ENCODE measurements at regions not wholly inside any gene's neighbourhood (a gene's known extent, or its start where the extent isn't known, plus 50 kb on each side); places are given as distances from the start of the nearest gene placed in this dataset.
A peak's percentile ranks its signal among the peaks of the same experiment; 100 is the strongest.
"Not testable (repeated sequence)": the region's sequence is repeated elsewhere in the genome, so short reads cannot be mapped to it uniquely, and the experiment has no call there.

DNA sequence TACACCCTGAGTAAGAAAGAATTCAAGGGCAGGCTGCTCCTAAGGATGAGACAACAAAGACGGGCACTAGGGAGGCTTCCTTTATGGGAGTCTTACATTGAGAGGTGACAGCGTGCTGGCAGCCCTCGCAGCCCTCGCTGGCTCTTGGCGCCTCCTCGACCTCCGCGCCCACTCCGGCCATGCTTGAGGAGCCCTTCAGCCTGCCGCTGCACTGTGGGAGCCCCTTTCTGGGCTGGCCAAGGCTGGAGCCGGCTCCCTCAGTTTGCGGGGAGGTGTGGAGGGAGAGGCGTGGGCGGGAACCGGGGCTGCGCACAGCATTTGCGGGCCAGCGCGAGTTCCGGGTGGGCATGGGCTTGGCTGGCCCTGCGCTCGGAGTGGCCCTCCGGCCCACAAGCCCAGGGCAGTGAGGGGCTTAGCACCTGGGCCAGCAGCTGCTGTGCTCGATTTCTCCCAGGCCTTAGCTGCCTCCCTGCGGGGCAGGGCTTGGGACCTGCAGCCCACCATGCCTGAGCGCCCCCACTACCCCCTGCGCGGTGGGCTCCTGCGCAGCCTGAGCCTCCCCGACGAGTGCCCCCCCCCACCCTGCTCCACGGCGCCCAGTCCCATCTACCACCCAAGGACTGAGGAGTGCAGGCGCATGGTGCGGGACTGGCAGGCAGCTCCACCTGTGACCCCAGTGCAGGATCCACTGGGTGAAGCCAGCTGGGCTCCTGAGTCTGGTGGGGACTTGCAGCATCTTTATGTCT, 75.3 kb downstream of the BARX1 start:
- not testable (repeated sequence) for DNase-seq (ENCODE audit: low read depth, low spot score)

DNA sequence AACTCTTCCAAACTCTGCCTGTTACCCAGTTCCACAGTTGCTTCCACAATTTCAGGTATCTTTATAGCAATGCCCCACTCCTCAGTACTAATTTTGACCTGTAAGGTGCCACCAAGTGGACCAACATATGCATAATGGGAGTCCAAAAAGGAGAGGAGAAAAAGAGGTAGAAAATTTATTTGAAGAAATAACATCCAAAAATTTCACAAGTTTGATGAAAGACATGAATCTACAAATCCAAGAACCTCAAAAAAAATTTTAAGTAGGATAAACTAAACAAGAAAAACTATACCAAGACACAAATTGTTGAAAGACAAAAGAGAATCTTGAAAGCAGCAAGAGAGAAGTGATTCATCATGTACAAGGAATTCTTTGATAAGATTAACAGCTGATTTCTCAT, 79.8 kb downstream of the BARX1 start:
- DNase-seq (ENCODE audit: low read depth, low spot score), result no peak

DNA sequence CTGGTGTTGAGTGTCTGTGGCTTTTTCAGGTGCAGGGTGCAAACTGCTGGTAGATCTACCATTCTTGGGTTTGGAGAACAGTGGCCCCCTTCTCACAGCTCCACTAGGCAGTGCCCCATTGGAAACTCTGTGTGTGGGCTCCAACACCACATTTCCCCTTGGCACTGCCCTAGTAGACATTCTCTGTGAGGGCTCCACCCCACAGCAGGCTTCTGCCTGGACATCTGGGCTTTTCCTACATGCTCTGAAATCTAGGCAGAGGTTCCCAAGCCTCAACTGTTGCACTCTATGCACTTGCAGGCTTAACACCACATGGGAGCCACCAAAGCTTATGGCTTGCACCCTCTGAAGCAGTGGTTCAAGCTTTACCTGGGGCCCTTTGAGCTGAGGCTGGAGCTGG, 80.9 kb downstream of the BARX1 start:
- DNase-seq (ENCODE audit: low read depth, low spot score), result no peak

DNA sequence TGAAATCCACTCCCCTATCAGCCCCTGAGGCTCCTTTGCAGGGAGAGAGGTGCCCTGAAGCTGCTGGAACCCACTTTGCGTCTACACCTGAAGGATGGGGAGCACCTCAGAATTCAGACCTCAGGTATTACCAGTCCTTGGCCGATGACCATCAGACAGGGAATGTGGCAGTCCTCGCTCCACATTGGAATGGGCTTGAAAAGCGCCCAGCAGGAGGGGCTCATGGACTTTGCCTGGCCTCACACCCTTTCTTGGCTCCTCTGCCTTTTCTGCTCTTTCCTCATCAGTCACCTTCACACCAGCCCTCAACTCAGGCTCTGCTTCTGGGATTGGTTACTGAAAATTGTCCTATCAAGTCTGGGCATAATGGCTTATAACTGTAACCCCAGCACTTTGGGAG, 83.9 kb downstream of the BARX1 start:
- DNase-seq (ENCODE audit: low read depth, low spot score), result peak; percentile 49

DNA sequence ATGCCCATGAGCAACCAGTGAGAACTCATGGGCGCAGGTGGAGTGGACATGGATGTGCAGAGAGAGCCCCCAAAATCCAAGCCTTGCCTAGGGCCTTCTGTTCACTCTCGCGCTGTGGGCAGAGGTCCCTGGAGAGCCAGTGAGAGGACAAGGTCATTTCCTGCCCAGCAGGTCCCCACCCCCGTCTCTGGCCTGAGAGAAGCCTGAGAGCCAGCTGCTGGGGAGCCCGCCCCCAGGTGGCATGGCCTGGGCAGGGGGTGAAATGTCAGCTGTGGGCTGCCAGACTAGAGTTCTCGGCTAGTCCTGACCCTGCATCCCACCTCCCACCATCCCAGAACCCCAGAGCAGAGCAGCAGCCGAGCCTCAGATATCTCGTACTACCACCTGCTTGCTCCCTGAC, 85.3 kb downstream of the BARX1 start:
- DNase-seq (ENCODE audit: low read depth, low spot score), result no peak

DNA sequence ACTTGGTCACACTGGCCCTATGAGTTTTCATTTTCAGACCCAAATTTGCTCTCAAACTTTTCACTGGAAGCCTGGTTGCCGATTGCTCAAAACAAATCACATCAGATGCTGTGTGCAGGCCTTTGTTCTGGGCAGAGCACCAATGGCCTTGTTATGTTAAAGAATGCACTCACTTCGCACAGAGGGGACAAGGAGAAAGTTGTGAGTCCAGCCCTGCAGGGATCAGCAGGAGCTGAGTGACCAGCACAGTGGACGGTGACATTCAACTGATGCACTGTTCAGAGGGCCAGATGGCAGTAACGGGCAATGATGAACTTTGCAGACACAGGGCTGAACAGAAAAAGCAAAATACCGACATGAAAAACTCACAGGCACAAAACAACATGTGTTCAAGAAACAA, 86.1 kb downstream of the BARX1 start:
- DNase-seq (ENCODE audit: low read depth, low spot score), result no peak

DNA sequence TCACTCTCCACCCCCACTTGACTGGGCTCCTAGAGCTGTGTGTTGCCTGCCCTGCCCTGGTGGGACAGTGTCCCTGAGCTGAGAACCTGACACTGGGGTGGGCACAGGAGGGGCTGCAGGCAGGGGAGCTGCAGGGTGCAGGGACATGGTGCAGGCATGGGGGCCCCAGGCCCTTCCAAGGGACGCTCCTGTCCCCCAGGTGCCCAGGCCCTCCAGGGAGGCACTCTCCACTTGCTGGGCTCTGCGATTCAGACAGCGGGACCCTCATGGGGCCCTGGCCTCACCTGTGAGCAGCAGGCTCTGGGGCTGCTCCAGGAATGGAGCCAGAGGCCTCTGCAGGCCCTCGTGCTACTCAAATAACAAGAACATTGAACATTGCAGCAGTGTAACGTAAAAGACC, 89.4 kb downstream of the BARX1 start:
- no peak for DNase-seq (ENCODE audit: low read depth, low spot score)

DNA sequence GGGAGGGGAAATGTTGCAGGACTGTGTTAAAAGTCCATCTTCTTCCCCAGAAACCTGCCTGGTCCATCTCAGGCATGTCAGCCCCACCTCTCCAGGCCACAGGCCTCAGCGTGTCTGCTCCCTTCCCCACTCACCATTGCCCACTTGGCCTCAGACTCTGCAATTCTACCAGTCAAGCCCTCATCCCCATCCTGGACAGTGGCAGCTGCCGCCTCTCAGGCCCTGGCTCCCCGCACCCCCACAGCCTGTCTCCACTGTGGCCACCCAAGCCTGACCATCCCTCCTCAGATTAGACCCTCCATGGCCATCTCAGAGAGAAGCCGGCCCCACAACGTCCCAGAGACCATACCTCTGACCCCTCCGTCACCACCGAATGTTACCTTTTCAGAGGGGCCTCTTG, 89.9 kb downstream of the BARX1 start:
- DNase-seq (ENCODE audit: low read depth, low spot score), result no peak

DNA sequence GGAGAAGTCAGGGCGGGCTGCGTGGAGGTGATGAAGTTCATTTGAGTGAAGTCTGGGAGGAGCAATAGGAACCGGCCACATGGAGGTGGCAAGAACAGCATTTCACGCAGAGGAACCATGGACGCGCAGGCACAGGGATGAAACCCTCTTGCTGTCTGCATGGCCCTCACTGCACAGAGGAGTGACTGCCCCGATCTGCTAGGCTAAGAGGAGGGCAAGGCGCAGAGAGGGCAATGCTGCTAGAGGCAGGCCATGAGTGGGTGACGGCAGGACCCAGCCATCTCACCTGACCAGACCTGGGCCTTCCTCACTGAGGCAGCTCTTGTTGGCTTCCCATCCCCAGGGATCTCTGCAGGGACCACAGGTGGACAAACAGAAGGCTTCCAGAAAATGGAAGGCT, 90.3 kb downstream of the BARX1 start:
- no peak for DNase-seq (ENCODE audit: low read depth, low spot score)

DNA sequence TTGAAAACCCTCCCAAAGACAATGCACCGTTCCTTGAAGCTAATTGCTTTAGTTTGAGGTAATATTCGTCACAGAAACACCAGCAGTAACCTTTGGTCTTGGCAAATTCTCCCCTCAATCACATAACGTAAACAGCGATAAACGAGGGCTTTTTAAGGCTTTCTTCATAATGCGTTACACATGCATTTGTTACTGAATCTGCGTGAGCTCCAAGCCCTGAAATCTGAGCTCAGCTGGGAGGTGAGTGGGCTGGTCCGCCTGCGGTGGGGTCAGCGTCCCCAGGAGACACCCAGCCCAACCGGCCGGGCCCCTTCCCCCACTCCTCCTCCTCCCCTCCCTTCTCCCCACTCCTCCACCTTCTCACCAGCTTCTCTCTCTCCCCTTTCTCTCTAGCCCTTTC, 91.1 kb downstream of the BARX1 start:
- DNase-seq (ENCODE audit: low read depth, low spot score), result no peak

DNA sequence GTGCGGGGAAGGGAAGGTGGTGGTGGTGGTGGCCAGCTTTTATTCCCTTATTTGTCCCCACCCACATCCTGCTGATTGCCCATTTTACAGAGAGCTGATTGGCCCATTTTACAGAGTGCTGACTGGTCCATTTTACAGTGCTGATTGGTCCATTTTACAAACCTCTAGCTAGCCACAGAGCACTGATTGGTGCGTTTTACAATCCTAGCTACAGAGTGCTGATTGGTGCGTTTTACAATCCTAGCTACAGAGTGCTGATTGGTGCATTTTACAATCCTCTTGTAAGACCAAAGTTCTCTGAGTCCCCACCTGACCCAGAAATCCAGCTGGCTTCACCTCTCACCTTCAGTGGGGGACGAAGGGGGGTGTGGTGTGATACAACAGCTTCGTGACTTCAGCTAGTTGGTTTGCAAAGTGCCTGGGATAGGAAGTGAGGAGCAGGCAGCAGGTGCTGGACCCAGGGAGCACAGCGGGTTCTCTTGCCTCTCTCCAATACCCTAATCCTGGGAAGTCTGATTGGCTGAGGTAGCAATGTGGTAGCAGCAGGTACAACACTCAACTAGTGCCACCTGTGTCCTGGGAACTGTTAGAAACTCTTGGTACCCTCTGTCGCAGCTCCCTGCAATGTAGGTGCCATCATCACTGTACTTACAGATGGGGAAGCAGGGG, 92.1 kb downstream of the BARX1 start:
- no peak for DNase-seq (ENCODE audit: low read depth, low spot score)

DNA sequence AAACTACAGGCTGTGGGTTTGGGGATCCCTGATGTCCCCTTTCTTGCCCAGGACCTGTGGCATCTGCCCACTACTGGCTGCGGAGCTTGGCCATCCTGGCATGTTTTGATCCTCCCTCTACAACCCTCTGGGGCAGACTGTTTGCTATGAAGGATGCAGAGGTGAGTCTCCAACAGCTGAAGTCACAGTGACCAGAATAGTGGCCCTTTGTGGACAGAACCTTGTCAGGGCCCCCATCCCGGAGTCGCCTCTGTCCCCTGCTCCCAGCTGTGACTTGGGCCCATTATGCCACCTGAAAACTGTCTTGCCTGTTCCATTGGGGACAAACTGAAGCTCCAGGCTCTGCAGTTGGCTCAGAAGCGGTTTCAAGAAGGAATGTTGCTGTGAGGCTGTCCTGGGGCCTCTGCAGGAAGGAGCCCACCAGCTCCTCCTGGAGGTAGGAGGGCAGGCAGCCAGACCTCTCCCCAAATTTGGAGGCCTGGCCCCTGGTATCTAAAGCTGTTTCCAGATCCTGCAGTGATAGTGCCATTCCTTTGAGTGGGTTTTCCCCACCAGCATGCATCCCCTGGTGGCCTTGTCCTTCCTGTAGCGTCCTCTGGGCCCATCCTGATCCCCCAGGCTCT, 93.3 kb downstream of the BARX1 start:
- peak; percentile 36 for DNase-seq (ENCODE audit: low read depth, low spot score)

DNA sequence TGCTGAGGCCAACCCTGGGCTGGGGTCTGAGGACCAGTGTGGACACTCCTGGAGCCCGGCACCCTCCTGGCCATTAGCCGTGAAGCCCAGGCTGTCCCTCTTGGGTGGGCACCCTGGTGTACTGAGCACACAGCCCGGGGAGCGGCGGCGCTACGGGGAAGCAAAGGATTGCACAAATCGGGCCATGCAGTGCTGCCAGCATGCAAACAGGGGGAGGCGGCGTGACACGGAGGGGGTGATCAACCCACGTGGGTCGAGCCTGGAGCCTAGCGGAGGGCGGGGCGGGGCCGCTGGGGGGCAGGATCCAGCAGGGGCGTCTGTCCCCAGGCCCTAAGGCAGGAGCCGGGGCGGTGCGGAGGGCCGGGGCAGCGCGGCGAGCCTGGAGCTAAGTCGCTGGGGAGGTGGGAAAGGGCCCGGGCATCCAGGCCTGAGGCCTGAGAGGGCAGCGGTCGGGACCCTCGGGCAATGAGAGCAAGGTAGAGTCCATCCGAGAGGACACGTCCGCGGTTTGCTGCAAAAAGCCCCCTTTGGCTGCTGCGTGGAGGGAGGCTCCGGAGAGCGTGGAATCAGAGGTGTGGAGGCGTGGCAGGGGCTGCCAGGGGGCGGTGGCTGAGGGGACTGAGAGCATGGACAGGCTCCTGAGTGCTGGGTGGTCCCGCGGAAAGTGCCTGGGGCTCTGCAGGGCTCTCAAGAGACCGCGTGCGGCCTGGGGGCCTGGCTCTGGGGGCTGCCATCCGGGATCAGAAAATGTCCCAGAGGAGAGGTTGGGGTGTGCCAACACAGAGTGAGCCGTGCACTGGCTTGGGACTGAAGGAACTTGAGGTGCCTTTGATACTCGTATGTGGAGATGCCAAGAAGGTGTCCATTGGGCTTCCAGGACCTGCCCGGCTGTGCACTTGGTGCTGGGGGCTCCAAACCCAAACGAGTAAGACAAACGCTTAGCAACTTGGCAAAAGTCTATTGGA, 94.2 kb downstream of the BARX1 start:
- DNase-seq (ENCODE audit: low read depth, low spot score), result no peak

DNA sequence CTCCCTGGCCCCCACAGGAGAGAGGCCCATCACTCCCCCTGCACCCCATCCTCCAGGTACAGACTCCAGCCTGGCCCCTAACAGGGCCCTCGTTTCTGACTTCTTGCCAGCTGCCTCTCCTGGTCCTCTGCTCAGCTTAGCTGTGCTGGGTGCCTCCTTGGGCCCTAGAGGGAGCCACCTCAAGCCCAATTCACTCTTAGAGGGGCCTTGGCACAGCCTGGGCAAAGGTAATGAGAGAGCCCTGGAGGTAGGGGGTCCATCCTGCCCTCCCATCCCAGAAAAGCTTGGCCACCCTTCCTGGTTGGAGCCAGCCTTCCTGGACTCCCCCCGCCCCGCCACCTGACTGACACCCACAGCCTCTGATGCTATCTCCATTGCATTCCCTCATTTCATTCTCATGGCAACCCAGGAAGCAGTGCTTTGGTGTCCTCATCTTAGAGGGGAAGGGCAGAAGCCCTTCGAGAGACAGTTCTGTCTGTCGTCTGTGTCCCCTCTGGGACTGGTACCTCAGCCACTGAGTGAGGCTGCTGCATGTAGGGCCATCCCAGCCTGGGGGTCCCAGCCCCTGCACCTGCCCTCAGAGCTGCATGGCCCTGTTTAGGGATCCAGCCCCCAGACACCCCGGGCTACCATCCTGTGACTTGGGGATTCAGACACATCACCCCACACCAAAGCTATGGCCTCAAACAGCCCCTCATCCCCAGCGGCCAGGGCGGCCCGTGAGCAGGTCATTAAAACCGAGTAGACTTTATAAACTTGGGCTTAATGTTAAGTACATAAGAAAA, 95.5 kb downstream of the BARX1 start:
- DNase-seq (ENCODE audit: low read depth, low spot score), result no peak

DNA sequence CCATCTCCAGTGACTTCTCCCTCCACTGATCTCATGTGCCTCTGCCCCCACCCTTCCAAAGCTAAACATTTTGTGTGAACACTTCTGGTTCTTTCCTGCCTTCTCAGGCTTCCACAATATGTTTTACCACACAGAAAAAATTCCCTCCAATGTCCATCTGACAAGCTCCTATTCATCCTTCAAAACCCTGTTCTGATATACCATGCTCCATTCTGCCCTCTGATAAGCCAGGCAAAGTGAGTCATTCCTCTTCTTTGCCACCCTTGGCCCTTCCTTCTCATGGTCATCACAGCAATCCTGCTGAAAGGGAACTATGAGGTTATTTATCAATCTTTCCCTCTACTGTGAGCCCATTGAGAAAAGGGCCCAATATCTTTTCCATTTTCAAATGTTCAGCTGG, 97.6 kb downstream of the BARX1 start:
- DNase-seq (ENCODE audit: low read depth, low spot score), result no peak

DNA sequence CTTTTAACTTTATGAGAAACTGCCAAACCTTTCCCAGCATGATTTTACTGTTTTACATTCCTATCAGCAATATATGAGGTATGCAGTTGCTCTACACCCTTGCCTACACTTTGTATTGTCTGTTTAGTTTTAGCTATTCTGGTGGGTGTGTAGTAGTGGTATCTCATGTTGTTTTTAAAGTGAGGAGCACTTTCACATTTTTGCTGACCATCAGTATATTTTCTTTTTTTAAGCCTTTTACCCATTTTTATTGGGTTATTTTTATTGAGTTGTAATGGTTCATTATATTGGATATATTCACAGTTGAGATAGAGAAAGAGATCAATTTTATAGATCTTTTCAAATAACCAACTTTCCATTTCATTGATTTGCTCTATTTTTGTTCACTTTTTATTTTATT, 102.4 kb downstream of the BARX1 start:
- DNase-seq (ENCODE audit: low read depth, low spot score), result no peak

DNA sequence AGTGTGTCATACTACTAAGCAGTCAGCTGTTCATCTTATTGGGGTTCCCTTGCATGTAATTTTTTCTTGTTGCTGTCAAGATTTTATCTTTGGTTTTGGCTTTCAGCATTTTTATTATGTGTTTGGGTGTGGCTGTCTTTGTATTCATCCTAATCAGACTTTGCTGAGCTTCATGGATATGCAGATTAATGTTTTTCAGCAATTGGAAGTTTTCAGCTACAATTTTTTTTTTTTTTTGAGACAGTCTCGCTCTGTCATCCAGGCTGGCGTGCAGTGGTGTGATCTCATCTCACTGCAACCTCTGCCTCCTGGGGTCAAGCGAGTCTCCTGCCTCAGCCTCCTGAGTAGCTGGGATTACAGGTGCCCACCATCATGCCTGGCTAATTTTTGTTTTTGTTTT, 108.8 kb downstream of the BARX1 start:
- no peak for DNase-seq (ENCODE audit: low read depth, low spot score)

DNA sequence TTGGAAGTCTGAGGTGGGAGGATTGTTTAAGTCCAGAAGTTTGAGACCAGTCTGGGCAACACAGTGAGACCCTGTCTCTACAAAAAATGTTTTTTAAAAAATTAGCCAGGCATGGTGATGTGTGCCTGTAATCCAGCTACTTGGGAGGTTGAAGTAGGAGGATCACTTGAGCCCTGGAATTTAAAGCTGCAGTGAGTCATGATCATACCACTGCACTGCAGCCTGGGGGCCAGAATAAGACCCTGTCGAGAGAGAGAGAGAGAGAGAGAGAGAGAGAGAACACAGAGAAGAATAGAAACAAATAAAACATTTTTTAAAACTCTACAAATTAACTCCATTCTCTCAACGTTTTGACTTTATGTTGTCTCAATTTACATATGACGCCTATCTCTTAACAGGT, 111.8 kb downstream of the BARX1 start:
- no peak for DNase-seq (ENCODE audit: low read depth, low spot score)

DNA sequence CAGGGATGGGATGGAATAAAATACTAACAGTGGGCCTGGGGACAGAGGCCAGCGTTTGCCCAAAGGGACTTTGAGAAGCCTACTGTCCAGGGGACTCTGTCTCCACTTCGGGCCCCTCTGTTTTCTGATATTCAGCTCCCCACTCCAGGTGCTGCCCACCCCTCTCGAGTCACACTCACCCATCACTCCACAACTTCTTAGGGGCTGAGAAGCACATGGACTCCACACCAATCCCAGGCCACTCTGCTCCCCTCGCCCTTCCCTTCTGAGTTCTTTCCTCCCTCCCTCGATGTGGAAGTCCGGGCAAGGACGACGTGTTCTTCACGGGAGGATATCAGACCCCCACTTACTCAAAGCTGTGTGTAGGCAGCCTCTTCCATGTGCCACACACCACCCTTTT, 124.5 kb downstream of the BARX1 start:
- DNase-seq (ENCODE audit: low read depth, low spot score), result no peak

DNA sequence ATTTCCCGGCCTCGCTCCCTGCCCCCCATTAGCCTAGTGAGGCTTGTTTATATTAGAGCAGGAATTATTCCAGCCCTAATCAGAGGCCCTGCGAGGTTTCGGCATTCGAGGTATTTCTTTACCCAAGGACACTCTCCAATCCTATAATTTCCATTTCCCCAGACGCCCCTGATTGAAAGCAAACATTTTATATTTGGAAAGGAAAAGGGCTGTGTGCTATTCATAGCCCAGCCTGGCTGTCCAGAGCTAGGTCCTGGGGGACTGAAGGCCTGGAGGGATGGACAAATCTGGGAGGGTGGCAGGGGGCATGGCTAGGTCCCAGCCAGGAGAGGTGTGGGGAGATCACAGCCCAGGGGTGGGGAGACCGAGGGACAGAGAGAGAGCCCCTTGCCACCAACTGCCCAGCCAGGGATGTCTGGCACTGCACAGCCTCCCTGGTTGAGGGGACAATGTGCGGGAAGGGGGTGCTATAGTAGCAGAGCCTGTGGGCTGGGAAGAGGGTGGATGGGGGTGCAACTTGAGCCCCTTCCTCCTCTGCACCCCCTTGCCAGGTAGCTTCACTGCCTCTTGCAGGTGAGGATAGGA, 125.1 kb downstream of the BARX1 start:
- DNase-seq (ENCODE audit: low read depth, low spot score), result no peak

Measured in ELF-1 (cell line).